Cerebellar cortex (tissue), 1 donor: ENCODE measurements at regions not wholly inside any gene's neighbourhood (a gene's known extent, or its start where the extent isn't known, plus 50 kb on each side); places are given as distances from the start of the nearest gene placed in this dataset.
"Not testable (repeated sequence)": the region's sequence is repeated elsewhere in the genome, so short reads cannot be mapped to it uniquely, and the experiment has no call there.

Experiments used
- DNase-seq: peaks from one replicate; pipeline ENCODE4 v3.0.0-alpha.2; 2015; ENCODE audit warnings: low spot score

- no peak for DNase-seq
Measured at GRCh38 chr7:108813251-108814014, 243.8 kb downstream of the DNAJB9 start.

GRCh38 chr7:108815815-108816214 is 246.1 kb downstream of the DNAJB9 start:
- no peak for DNase-seq

GRCh38 chr7:108818742-108819141 is 249.1 kb downstream of the DNAJB9 start:
- DNase-seq, result no peak

- no peak for DNase-seq
Measured at GRCh38 chr7:108824840-108825580, 255.3 kb downstream of the DNAJB9 start.

GRCh38 chr7:108825581-108825909 is 255.9 kb downstream of the DNAJB9 start:
- DNase-seq, result no peak

- DNase-seq, result no peak
Measured at GRCh38 chr7:108836256-108836655, 266.6 kb downstream of the DNAJB9 start.

- DNase-seq, result no peak
Measured at GRCh38 chr7:108838198-108838597, 268.5 kb downstream of the DNAJB9 start.

GRCh38 chr7:108839076-108839475 is 269.4 kb downstream of the DNAJB9 start:
- no peak for DNase-seq

GRCh38 chr7:108845951-108846350 is 276.3 kb downstream of the DNAJB9 start:
- no peak for DNase-seq

GRCh38 chr7:108846471-108846870 is 276.8 kb downstream of the DNAJB9 start:
- no peak for DNase-seq

- DNase-seq, result no peak
Measured at GRCh38 chr7:108848486-108848885, 278.8 kb downstream of the DNAJB9 start.

- DNase-seq, result no peak
Measured at GRCh38 chr7:108860615-108861014, 290.9 kb downstream of the DNAJB9 start.

- DNase-seq, result no peak
Measured at GRCh38 chr7:108861071-108861470, 291.4 kb downstream of the DNAJB9 start.

GRCh38 chr7:108863227-108863848 is 293.7 kb downstream of the DNAJB9 start:
- no peak for DNase-seq

GRCh38 chr7:108869070-108869469 is 299.4 kb downstream of the DNAJB9 start:
- no peak for DNase-seq

GRCh38 chr7:108875139-108875538 is 305.5 kb downstream of the DNAJB9 start:
- DNase-seq, result peak; percentile 26

- no peak for DNase-seq
Measured at GRCh38 chr7:108890862-108891261, 321.2 kb downstream of the DNAJB9 start.

- DNase-seq, result no peak
Measured at GRCh38 chr7:108908456-108908855, 338.8 kb downstream of the DNAJB9 start.

GRCh38 chr7:108911016-108911415 is 341.3 kb downstream of the DNAJB9 start:
- no peak for DNase-seq

- DNase-seq, result no peak
Measured at GRCh38 chr7:108920490-108920889, 350.8 kb downstream of the DNAJB9 start.

GRCh38 chr7:108943048-108943447 is 373.4 kb downstream of the DNAJB9 start:
- DNase-seq, result not testable (repeated sequence)

- no peak for DNase-seq
Measured at GRCh38 chr7:108947526-108947925, 377.9 kb downstream of the DNAJB9 start.

GRCh38 chr7:108972004-108972403 is 402.3 kb downstream of the DNAJB9 start:
- no peak for DNase-seq
